ENCODE measurements at regions not wholly inside any gene's neighbourhood (a gene's known extent, or its start where the extent isn't known, plus 50 kb on each side); places are given as distances from the start of the nearest gene placed in this dataset.

DNA sequence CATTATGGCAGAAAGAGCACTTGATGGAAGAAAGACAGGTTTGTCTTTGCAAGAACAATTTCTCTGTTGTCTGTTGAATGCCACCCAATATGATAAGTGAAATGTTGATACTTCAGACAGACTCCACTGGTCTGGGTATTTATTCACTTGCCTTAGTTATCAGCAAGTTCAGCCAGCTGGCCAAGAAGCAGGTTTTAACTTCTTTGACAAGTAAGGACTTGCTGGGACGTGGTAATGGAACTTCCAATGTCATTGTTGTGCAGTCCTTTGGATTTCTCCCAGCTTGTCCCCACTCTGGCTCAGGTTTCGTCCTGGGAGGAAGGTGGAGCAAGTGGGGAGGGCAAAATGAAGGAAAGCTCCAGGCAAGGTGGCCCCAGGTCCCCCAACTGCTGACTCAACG is 497.4 kb downstream of the RPS24 start:
- no peak for DNase-seq

DNA sequence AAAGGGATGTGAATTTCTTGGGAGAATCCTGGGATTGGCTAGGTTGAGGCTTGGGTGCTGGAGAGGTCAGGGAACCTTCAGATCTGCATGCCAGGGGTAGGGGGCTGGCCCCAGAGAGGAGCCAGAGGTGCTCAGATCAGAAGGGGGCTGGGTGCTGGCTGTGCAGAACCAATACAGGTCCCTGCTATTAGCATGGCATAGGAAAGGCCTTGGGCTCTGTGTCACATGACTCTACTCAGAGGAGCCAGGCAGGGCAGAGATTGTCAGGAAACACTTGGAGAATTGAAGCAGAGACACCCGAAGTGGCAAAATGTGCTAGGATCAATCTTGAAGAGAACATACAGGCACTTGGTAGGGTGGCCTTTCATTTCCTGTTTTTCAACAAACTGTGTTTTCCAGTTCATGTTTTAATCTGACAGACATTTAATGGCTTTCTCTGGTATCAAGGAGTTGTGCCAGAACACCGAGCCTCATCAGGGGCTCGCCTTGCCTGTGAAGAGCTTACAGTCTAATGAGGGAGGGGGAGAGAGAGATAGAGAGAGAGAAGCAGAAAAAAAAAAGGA is 498.9 kb downstream of the RPS24 start:
- no peak for DNase-seq

DNA sequence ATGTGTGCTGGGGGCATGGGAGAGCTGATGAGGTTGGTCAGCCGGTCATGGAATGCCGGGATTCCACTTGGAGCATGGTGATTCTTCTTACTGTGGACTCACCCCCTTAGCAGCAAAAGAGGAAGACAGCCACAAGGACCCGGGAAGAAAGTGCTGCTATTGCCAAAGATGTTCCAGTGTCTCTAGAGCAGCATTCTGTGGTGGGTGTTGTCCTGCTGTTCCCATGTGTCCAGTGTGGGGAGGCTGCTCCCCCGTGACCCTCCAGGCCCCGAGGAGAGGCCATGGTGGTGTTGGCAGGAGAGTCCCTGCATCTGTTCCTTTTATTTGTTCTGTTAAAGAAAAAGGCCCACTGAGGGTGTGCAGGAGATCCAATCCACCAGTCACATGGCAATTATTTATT is 499.4 kb downstream of the RPS24 start:
- DNase-seq = no peak

DNA sequence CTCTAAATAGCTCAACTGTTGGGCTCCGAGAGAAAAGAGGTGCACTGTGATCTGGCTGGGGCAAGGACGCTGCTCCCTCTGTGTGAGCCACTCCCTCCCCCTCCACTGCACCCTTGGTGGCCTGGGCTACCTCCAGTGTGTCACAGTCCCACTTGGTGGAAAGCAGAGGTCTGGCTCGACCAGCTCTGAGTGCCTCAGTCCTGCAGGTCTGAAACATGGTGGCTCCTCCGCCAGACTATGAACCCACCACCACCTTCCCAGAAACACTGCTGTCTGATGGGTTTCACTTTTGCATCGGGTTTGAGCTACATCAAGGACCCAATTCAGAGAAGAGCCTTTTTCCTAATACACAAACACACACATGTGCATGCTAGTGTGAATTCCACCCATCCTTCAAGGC is 500.1 kb downstream of the RPS24 start:
- no peak for DNase-seq

DNA sequence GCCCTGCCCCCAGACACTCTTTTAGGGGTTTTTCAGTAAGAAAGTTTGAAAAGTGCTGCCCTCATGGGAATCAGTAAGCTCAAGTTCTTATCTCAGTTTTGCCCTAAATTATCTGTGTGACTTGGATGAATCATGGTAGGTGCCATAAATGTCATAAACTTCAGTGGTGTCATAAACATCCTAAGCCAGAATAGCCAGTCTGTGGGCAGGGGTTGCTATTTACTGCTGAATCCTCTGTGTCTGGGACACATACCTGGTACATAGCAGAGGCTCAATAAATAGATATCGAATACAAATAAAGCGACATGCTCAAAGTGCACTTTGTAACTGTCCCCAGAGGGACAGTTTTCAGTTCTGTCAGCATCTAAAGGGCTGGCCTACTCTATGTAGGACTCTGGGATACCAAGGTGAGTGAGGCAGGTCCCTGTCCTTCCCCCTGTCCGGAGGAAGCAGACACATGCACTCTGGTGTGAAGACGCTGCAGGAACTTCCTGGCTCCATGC is 502.1 kb downstream of the RPS24 start:
- no peak for DNase-seq

DNA sequence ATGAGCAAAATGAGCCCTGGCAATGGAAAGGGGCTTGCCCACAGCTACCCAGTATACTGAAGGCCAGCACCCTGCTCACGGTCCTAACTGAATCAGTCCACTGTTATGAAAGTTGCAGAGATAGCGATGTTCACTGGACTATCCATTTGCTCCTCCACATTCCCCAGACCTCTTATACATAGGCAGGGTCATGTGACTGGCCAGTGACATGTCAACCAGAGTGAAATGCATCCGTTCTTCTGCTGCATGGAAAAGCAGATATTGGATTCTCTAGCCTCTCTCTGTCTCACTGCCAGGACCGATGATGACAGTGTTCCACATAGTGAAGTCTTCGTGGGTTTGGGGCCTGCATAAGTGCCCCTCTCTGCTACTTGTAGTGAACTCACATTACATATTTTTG is 503.4 kb downstream of the RPS24 start:
- DNase-seq = no peak

DNA sequence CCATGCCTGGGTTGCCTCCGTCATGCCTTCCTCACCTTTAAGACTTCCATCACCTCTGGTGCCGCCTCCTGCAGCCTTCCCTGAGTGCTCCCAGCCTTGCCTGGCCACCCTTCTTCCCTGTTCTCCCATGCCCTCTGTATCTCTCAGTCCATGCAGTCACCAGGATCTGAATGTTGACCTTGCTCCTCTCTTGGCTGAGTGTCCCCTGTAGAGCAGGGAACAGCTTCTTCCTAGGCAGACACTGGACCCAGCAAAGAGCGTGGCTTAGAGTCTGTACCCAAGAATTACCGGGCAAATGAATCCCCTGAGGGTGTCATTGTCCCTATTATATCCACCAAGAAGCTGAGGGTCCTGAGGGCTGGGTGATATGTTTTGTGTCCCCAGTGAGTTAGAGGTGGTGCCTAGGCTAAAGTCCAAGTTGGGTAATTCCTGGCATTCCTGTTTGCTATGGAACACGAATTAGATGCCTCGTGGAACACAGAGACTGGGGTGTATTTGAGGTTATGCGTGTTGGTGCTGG is 505.6 kb downstream of the RPS24 start:
- DNase-seq = no peak

DNA sequence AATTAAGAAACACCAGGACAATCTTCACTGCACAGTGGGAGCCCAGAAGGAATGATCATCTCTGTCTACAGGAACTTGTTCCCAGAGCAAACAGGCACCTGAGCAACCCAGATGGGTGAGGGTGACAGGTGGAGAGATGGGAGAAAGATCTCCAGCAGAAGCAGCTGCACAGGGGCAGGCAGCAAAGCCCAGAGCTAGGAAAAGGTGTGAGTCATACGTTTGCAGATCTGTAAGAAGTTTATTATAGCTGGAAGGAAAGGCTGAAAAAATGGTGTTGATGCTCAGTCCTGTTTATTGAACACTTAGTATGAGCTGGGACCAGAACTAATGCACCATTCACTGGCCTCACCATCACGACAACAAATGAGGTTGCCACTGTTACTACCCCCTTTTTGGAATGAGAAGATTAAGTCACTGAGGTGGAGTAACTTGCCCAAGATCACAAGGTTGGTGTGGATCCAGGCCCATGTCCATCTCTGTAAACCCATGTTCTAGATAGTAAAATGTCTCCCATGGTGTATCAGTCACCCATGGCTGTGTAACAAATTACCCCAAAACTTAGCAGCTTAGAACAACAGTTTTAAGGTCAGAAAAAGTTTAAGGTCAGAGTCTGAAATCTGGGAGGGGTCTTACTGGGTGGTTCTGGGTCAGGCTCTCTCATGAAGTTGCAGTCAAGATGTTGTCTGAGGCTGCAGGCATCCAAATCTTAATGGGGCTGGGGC is 506.9 kb downstream of the RPS24 start:
- DNase-seq = no peak

DNA sequence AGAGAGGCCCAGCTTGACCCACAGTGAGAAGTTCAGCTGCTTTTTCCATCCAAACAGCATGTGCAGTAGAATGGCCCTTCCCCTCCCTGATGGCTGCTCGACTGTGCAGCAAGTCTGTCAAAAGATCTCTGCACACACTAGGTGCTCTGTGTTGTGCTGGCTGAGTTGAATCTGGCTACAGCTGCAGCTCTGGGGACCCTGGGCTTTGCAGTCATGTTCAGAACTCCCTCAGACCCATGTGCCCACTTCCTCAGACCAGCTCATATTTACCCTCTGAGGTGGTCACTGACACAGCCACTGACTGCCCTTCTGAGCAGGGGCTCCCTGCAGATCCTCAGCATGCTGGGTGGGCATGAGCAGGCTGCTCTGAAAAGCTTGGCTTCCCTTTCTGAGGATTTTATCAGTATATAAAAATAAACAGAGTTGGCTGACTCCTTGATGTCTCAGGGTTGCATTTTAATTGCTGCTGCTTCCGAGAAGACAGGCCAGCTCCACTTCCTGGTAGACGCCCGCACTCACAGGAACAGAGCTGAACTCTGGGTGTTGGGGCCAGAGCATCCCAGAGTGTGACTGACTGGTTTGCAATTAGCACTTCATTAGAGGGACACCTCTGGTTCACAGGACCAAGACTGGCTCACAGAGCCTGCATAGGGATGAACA is 507.9 kb downstream of the RPS24 start:
- no peak for DNase-seq

DNA sequence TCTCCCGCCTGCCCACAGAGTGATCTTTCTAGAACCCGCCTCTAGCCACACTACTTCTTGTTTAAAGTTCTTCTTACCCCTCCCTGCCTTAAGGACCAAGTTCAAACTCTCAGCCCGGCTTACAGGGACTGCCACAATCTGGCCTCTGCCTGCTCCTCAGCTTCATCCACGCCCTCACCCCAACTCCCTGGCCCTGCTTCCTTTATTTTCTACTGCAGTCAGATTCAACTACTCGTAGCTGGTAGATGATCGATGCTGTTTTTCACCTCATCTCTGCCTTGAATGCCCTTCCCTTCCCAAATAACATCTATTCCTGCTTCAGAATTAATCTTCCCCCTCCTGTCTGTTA is 508.5 kb downstream of the RPS24 start:
- DNase-seq = no peak

DNA sequence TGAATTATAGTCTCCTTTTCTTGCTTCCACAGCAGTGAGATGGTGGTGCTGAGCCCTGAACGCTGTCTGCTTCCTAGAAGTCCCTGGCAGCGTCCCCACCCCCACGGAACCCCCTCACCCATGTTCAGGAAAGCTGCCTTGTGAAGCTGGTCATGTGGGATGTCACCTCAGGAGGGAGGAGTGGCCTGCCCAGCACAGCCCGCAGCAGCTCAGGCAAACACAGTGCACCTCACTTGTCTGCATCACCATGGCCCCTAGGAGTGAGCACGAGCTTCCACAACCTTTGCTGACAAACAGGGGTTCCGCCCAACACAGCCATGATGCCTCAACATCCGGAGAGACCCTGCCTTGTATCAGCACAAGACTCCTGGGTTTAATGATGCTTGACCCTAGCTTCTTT is 508.9 kb downstream of the RPS24 start:
- DNase-seq = no peak

DNA sequence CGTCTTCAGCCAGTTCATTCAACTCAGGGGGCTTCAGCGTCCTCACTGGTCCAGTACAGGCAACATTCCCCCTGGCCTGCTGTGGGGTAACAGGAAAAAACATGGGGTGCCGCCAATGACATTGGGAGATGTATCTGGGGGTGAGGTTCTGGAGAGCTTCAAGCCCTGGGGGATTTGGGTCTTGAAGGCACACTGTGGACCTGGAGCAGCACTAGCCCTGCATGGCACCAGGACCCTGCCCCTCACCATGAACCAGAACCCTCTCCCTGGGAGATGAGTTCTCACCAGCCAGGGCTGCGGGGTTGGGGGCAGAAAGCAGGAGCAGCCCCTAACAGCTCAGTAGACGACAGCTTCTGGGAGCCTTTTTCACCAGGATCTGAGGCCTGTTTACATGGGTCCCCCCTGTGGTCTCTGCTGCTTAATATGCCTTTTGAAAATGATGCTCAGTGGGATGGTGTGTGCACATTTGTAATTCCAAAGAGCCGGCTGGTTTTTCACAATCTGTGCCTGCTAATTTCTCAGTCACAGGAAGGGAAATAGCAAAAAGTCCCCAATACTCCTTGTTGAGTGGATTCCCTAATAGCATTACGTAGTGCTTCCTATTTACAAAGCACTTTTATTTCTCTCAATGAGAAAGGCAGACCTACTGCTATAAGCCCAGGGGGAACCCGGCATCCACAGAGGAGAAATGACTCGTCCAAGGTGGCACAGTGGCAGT is 509.5 kb downstream of the RPS24 start:
- no peak for DNase-seq

DNA sequence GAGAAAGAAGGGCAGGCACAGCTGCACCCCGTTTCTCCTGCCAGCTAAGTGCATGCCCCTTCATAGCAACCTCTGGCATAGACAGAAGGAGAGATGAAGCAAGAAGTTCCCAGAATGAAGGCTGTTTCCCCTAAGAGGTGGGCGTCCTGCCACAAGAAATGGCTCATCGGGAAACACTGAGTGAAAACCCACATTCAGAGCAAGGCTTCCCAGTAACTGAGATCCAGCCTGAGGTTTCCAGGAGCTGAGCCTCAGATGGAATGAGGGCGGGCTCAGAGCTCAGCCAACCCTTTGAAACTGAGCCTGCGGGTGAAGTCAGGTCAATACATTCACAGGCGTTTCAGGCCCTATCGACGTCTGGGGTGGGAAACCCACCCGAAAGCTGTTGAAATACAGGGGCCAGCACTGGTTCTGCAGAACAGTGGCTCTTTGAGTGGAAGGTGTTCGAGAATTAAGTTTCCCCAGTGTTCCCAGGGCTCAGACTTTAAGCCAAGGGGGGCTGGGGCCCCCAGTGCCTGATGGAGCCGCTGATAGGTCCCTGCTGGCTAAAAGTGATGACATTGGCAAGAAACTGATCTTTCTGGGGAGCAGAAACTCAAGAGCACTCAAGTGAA is 510.2 kb downstream of the RPS24 start:
- no peak for DNase-seq

DNA sequence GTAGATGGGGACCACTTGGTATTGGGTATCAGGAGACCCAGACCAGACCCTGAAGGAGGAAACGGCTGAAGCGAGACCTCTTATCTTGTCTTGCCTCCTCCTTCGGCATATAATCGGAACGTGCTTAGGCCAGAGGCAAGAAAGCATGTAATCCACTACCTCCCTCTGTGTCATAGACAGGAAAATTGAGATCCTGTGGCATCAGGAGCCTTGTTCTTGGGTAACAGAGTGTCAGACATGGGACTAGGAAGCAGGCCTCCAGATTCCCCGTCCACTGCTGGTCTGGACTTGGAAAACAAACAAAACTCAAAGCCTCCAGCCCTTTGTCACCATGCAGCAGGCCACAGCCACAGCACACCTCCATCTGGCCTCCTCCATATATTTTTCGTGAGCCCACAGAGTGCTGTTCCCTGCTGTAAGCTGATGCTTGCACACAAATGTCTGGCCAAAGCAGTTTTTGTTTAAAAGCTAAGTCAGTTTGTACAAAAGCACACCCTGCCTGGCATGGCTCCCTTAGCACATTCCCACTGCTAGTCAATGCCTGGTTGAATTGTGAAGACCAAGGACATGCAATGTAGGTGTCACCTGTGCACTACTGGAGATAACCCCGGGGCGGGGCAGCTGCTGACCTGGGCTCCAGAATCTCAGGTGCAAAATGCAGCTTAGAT is 510.9 kb downstream of the RPS24 start:
- no peak for DNase-seq

DNA sequence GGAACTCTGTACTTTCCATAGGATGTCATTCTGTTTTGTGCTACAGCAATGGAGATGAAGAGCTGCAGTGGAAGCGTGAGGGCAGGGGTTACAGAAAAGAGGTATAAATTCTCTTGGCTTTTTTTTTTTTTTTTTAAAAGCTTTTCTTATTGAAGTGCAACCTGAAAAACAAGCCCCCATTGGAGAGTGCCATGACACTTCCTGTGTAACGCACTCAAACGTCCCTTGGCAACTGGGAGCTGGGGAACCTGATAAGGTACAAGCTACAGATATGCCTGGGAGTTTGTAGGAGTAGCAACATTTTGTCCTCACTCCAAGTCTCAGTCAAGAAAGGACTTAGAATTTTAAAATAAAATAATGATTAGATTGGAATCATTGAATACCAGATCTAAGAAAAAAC is 512.1 kb downstream of the RPS24 start:
- no peak for DNase-seq

DNA sequence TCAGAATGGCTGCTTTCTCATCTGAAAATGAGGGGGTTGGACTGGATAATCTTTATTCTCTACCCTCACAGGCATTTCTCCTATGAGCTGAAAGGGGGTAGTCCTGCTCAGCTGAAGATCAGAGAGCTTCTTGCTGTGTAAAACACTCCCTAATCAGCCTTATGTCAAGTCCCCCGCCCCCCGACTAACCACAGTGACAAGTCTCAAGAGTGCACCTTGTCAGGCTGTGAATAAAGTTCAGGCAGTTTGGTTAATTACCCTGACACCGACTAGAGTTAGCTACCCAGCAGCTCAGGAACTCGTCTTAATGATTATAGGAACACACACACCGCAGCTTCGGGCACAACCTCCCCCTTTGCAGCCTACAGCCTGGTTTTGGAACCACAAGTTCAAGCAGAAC is 513.7 kb downstream of the RPS24 start:
- no peak for DNase-seq

DNA sequence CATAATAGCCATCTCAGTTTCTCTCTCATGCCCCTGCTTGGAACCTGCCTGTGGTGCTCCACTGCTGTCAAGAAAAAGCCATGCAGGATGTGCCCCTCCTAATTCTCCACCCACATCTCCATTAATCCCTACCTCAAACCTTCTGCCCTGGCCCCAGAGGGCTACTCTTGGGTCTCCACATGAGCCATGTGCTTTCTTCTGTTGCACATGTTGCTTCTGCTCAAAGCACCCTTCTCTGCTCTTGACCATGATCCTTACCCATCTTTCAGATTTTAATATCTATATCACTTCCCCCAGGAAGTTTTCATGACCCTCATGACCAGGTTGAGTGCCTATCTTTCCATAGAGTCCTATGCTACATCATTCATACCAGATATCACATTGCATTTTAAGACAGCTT is 514.2 kb downstream of the RPS24 start:
- no peak for DNase-seq

DNA sequence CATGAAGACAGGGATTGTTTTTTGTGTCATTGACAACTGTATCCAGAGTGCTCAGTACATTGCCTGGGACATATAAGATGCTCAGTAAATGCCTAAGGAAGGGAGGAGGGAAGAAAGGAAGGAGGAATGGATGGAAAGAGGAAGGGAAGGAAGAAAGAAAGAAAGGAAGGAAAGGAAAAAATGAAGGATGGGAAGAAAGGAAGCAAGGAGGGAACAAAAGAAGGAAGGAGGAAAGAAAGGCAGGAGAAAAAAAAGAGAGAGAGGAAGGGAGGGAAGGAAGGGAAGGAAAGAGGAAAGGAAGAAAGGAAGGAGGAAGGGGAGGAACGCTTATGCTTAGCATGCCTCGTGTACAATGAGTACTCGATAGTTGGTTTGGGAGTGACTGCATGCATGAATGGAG is 514.7 kb downstream of the RPS24 start:
- DNase-seq = no peak

DNA sequence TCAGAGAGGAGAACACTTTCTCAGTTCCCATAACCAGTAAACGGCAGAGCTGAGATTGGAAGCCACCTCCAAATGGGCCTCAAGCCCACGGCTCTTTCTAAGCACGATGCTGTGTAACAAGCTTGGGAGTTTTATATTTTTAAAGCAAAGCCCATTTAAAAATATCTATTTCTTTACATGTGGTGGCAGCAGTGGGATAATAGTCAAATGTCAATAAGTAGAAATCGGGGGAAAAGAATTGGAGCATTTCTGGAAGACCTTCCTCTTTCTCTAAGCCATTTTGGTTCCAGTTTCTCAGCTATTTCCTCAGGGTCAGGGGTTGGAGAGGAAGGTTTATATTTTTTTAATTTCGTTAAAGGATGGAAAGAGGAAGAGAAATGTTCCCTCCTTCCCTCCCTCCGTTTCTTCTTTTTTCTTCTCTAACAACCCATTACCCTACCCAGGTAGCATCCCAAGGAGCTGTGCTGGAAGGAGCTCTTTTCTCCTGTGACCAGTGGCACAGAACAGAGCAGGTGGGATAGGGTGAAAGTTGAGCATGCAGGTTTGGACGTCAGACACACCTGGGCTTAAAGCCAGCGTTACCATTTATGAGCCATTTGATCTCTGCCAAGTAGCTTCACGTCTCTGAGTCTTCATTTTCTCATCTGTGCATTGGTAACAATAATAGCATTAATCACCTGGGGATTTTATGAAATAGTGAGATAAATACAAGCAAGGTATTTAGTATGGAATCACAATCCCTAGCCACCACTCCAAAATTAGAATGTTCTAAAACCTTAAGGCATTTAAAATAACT is 515.7 kb downstream of the RPS24 start:
- no peak for DNase-seq

DNA sequence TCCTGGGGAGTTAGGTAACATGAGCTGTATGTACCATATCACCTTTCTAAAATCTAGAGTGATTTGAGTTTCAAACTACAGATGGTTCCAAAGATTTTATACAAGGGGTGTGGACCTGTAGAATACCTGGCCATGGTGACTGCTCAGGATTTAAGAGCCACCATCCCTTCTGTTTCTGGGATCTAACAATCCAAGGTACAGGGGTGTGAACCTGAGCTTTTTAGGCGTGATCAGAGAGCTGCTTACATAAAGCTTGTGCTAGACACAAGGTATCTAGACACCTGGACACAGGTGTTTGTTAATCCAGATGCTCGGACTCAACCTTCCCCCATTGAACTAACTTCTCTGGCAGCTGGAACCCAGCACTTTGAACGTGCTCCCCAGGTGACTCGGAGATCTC is 516.4 kb downstream of the RPS24 start:
- DNase-seq = no peak

DNA sequence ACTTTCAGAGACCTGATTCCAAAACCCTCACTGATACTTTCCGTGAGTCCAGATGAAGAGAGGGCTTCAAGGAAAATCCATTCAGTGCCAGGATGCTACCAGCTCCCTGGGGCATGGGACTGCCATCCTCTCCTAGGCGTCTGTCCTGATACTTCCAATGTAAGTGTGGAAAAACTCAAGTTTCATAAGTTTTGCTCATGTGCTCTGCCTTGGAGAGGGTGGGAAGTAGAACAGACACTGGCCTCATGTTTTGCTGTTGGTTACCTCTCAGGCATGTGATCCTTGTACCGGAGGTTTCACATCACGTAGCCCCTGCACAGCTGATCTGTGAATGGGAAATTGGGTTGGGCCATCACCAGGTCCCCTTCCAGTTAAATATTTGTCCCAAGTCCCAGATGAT is 517.1 kb downstream of the RPS24 start:
- no peak for DNase-seq

Data from activated CD4-positive, alpha-beta T cell treated with anti-CD3 and anti-CD28 coated beads for 1 hour (primary cell).